ENCODE measurements at regions not wholly inside any gene's neighbourhood (a gene's known extent, or its start where the extent isn't known, plus 50 kb on each side); places are given as distances from the start of the nearest gene placed in this dataset.

DNA sequence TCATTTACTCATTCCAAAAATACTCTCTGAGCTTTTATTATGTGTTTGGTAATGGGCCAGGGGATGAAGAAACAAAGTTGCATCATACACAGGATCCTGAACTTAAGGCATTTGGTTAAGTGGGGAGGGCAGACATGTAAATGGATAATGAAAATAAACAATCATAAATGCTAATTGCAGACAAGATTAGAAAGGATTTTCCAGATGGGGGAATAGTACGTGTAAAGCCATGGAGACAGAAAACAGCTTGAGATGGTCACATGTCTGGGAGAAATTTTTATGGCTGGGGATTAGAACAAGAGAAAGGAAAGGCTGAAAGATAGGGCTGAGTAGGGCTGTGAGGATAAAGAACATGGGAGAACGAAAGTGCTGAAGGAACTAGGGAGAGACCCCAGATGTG lies 534.3 kb upstream of the LARGE1 start:
- TF ChIP-seq, protein P1, sequence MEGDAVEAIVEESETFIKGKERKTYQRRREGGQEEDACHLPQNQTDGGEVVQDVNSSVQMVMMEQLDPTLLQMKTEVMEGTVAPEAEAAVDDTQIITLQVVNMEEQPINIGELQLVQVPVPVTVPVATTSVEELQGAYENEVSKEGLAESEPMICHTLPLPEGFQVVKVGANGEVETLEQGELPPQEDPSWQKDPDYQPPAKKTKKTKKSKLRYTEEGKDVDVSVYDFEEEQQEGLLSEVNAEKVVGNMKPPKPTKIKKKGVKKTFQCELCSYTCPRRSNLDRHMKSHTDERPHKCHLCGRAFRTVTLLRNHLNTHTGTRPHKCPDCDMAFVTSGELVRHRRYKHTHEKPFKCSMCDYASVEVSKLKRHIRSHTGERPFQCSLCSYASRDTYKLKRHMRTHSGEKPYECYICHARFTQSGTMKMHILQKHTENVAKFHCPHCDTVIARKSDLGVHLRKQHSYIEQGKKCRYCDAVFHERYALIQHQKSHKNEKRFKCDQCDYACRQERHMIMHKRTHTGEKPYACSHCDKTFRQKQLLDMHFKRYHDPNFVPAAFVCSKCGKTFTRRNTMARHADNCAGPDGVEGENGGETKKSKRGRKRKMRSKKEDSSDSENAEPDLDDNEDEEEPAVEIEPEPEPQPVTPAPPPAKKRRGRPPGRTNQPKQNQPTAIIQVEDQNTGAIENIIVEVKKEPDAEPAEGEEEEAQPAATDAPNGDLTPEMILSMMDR (IDR thresholded peaks at IDR 0.05 in 8 of 11, conservative IDR thresholded peaks at IDR 0.05 in 3 of 11): no peak
- no peak for TF ChIP-seq POLR2A (IDR thresholded peaks at IDR 0.05)

Measured in spleen (tissue), 7 donors.